Transverse colon (tissue), 4 donors: ENCODE measurements at regions not wholly inside any gene's neighbourhood (a gene's known extent, or its start where the extent isn't known, plus 50 kb on each side); places are given as distances from the start of the nearest gene placed in this dataset.
"Not testable (repeated sequence)": the region's sequence is repeated elsewhere in the genome, so short reads cannot be mapped to it uniquely, and the experiment has no call there.

Source experiments
- EP300 ChIP-seq: sonication (generic); formaldehyde crosslinking; IDR thresholded peaks from one replicate; pipeline ENCODE4 v1.6.1; 2017; ENCODE audit warnings: antibody characterized with exemption, low read depth
- POLR2A ChIP-seq: fragments of 450-650 bp; IDR thresholded peaks from one replicate; pipeline ENCODE4 v1.6.1; 2016; ENCODE audit warnings: antibody characterized with exemption, mild to moderate bottlenecking, moderate library complexity
- POLR2AphosphoS5 ChIP-seq, 3 donors: sonication (generic); formaldehyde crosslinking; IDR thresholded peaks; one replicate each; pipeline ENCODE4 v1.6.1; 2016; ENCODE audit warnings: antibody characterized with exemption in 3 of 3
- TF ChIP-seq, protein P1 (sequence below), 5 experiments: fragments of 200-600 bp in 3 of 5; fragments of 450-650 bp in 2 of 5; sonication (generic) in 3 of 5; IDR thresholded peaks; 1 replicate in 2 of 5; 2 replicates in 3 of 5; pipeline ENCODE4 v1.5.1; 2016 to 2017; ENCODE audit warnings: antibody characterized with exemption in 5 of 5, inconsistent platforms in 3 of 5, mild to moderate bottlenecking in 2 of 5, moderate library complexity in 1 of 5

DNA sequence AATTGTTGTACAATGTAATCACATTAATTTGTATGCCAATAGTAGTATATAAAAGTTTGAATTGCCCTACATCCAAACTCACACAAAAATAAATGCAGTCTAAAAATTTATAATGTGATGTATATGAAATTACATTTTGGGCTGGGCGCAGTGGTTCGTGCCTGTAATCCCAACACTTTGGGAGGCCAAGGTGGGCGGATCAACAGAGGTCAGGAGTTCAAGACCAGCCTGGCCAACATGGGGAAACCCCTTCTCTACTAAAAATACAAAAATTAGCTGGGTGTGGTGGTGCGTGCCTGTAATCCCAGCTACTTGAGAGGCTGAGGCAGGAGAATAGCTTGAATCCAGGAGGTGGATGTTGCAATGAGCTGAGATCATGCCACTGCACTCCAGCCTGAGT is 503.6 kb upstream of the TPTE start:
- TF ChIP-seq, protein P1, sequence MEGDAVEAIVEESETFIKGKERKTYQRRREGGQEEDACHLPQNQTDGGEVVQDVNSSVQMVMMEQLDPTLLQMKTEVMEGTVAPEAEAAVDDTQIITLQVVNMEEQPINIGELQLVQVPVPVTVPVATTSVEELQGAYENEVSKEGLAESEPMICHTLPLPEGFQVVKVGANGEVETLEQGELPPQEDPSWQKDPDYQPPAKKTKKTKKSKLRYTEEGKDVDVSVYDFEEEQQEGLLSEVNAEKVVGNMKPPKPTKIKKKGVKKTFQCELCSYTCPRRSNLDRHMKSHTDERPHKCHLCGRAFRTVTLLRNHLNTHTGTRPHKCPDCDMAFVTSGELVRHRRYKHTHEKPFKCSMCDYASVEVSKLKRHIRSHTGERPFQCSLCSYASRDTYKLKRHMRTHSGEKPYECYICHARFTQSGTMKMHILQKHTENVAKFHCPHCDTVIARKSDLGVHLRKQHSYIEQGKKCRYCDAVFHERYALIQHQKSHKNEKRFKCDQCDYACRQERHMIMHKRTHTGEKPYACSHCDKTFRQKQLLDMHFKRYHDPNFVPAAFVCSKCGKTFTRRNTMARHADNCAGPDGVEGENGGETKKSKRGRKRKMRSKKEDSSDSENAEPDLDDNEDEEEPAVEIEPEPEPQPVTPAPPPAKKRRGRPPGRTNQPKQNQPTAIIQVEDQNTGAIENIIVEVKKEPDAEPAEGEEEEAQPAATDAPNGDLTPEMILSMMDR (IDR thresholded peaks at IDR 0.05): not testable (repeated sequence)
- TF ChIP-seq POLR2A; POLR2AphosphoS5 (IDR thresholded peaks at IDR 0.05); EP300: not testable (repeated sequence)
